Endothelial cell (in vitro differentiated cells): ENCODE measurements at regions not wholly inside any gene's neighbourhood (a gene's known extent, or its start where the extent isn't known, plus 50 kb on each side); places are given as distances from the start of the nearest gene placed in this dataset.

ENCODE experiments used
- DNase-seq: peaks from one replicate; pipeline ENCODE4 v3.0.0; 2021; ENCODE audit warnings: low spot score
- H3K27ac Mint-ChIP-seq: one replicate; pipeline ENCODE4 v1.8.0; 2021; ENCODE audit warnings: mixed read lengths, inconsistent platforms; ENCODE audit not compliant: unreplicated experiment
- H3K27me3 Mint-ChIP-seq: one replicate; pipeline ENCODE4 v1.8.0; 2021; ENCODE audit warnings: mild to moderate bottlenecking, moderate library complexity, mixed read lengths, inconsistent platforms; ENCODE audit not compliant: unreplicated experiment
- H3K36me3 Mint-ChIP-seq: one replicate; pipeline ENCODE4 v1.8.0; 2021; ENCODE audit warnings: mild to moderate bottlenecking, low read depth, mixed read lengths, inconsistent platforms; ENCODE audit not compliant: unreplicated experiment
- H3K4me1 Mint-ChIP-seq: one replicate; pipeline ENCODE4 v1.8.0; 2021; ENCODE audit warnings: mild to moderate bottlenecking, mixed read lengths, inconsistent platforms; ENCODE audit not compliant: unreplicated experiment
- H3K4me3 Mint-ChIP-seq: one replicate; pipeline ENCODE4 v1.8.0; 2021; ENCODE audit warnings: mild to moderate bottlenecking, mixed read lengths, inconsistent platforms; ENCODE audit not compliant: unreplicated experiment
- H3K9me3 Mint-ChIP-seq: one replicate; pipeline ENCODE4 v1.8.0; 2021; ENCODE audit warnings: mixed read lengths, inconsistent platforms; ENCODE audit not compliant: unreplicated experiment
- CTCF ChIP-seq: fragments of 200-600 bp; sonication (generic); IDR thresholded peaks from one replicate; pipeline ENCODE4 v1.5.0; 2021; ENCODE audit warnings: antibody characterized with exemption; ENCODE audit not compliant: unreplicated experiment

GRCh38 chr22:49094151-49094550 lies 733.5 kb downstream of the BRD1 start:
- Mint-ChIP-seq H3K27ac (no peak overlapping the region), H3K9me3 (no peaks in the 10 kb centered on the region), H3K4me1 (no peaks in the 10 kb centered on the region), H3K36me3 (no peaks in the 10 kb centered on the region), H3K4me3 (no peak overlapping the region), H3K27me3 (peaks cover 5% of the 10 kb centered on the region)
- DNase-seq, result no peak
- TF ChIP-seq CTCF, result no peak

GRCh38 chr22:49093192-49093880 lies 734.3 kb downstream of the BRD1 start:
- TF ChIP-seq CTCF, result no peak
- no peak overlapping the region for H3K4me3 Mint-ChIP-seq
- H3K36me3 Mint-ChIP-seq, result no peaks in the 10 kb centered on the region
- H3K27me3 Mint-ChIP-seq, result peaks cover 5% of the 10 kb centered on the region
- no peak overlapping the region for H3K27ac Mint-ChIP-seq
- no peak for DNase-seq
- H3K9me3 Mint-ChIP-seq, result no peaks in the 10 kb centered on the region
- no peaks in the 10 kb centered on the region for H3K4me1 Mint-ChIP-seq

GRCh38 chr22:49092716-49093115 lies 735.0 kb downstream of the BRD1 start:
- Mint-ChIP-seq H3K9me3 (no peaks in the 10 kb centered on the region), H3K27me3 (peaks cover 5% of the 10 kb centered on the region), H3K36me3 (no peaks in the 10 kb centered on the region), H3K4me3 (no peak overlapping the region), H3K27ac (no peak overlapping the region), H3K4me1 (no peaks in the 10 kb centered on the region)
- no peak for TF ChIP-seq CTCF
- no peak for DNase-seq

- H3K36me3 Mint-ChIP-seq, result no peaks in the 10 kb centered on the region
Measured at GRCh38 chr22:49091917-49092545, 735.6 kb downstream of the BRD1 start.

More at GRCh38 chr22:49091917-49092545, 735.6 kb downstream of the BRD1 start:
- no peak for DNase-seq
- H3K27me3 Mint-ChIP-seq, result peaks cover 5% of the 10 kb centered on the region
- no peaks in the 10 kb centered on the region for H3K4me1 Mint-ChIP-seq
- no peak overlapping the region for H3K4me3 Mint-ChIP-seq
- H3K27ac Mint-ChIP-seq, result no peak overlapping the region
- no peaks in the 10 kb centered on the region for H3K9me3 Mint-ChIP-seq
- no peak for TF ChIP-seq CTCF
